Activated CD8-positive, alpha-beta memory T cell treated with anti-CD3 and anti-CD28 coated beads for 36 hours (primary cell): ENCODE measurements at regions not wholly inside any gene's neighbourhood (a gene's known extent, or its start where the extent isn't known, plus 50 kb on each side); places are given as distances from the start of the nearest gene placed in this dataset.

ENCODE experiments used
- CTCF ChIA-PET: fragments of 350-600 bp; sonication (Branson Sonifier 250); formaldehyde crosslinking; loops from one replicate; lab custom pipeline; 2021; ENCODE audit warnings: antibody characterized with exemption; lab: Charles Lee
- POLR2A ChIA-PET: fragments of 350-600 bp; sonication (Branson Sonifier 250); formaldehyde crosslinking; loops from one replicate; lab custom pipeline; 2021; ENCODE audit warnings: antibody characterized with exemption; lab: Charles Lee

DNA sequence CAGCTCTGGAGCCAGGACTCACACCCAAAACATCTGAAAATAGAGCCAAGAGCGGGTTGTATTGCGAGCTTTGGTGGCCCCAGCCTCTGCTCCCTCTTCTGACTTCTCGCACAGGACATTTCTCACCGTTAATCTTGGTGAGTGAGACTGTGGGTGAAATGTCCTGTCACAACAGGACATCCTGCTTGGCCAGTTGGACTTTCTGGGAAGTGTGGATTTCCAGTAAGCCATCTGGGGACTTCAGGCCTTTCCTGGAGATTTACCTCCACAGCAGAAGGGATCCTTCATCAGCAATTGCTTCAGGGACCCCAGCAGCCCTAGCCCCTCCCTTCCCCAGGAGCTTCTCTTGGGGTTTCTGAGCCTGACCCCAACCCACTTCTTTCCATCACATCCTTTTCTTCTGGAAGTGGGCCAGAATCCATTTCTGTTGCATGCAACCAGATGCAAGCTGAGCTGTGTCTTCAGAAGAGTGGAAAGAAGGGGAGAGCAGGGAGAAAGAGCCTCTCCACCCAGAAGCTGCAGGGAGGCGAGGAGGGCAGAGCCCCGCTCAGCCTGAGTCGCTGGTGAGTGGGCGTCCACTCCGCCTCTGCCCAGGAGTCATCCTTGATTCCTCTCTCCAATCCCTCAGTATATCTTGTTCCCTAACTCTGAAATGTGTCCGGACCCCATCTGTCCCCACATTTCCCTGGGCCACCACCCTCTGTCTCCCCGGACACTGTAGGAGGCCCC lies 50.3 kb upstream of the GADD45G start:
- ChIA-PET CTCF (no interaction called here), POLR2A (no interaction called here)

DNA sequence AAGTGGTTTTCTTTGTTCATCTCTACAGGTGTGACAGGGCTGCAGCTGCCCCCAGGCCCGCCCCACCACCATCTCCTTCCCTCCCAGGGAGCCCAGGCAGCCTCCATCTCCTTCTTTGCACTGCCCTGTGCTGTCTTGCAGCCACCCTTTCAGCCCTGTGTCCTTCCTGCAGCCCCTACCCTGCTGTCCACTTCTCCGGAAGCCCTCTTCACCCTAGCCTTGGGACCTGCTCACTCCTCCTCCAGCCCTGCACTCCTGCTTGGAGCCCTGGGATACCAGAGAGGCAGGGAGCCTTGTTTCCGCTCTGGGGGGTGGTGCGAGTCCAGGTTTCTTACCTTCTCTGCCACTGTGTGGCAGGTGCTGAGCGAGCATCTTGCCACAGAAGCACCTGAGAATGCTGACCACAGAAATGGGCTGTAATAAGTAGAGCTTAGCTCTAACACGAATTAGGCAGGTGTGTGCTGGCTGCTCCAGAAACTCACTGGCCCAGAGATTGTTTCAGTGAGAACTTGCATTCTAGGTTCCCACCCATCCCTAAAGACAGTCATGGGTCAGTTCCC lies 51.3 kb upstream of the GADD45G start:
- POLR2A ChIA-PET: no interaction called here
- CTCF ChIA-PET: no interaction called here

DNA sequence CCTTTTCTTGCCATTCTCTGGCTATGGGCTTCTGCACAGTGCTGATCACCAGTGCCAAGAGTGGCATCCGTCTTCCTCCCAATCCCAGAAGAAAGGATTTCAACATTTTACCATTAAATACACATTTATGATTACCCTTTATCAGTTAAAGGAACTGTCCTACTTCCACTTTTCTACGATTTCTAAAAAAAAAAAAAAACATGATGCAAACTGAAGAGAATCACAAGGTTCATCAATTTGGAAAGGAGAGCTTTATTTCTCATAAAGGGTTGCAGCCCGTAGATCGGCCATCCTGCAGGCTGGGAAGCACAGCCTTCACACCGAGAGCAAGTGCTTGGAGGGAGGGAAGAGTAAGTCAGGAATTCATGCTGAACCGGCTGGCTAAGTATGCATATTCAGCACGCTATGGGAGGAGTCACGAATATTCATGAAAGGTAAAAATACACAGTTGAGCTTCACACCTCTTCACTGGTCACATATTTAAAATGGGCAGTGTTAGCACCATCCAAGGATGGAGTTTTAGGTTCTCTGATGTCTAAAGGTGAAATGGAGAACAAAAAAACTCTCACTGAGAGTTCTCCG lies 52.5 kb upstream of the SEMA4D start:
- CTCF ChIA-PET: interaction anchor here (0.7 to 4.1 kb wide), 9 partner anchors 11 to 592 kb away, joined by 3 to 28 read pairs (median 6); no protein-coding TSS in a partner anchor
- POLR2A ChIA-PET: interaction anchor here (0.7 kb wide), 2 partner anchors 124 to 1966 kb away, joined by 3 to 4 read pairs; no protein-coding TSS in a partner anchor

DNA sequence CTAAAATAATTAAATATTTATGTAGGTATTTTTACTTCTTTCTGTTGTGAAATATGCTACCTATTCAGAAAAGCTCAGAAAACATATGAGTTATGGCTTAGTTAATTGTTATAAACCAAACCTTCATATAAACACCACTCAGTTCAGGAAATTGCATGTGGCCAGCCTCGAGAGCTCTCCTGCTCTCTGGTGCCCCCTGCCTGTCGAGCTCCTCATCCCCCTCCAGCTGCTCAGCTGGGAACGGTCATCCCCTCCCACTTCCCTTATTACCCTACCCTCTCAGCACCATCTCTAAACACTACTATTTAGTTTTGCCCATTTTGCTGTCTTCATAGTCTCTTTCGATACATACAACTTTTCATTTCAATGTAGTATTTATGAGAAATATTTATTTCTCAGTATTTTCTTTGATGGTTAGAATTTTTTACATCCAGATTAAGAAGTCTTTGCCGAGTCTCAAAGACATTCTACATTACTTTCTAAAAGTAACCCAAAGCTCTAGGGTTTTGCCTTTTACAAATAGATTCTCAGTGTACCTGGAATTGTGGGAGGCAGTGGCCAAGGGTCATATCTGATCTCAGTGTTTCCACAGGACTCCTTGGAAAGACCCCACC lies 51.2 kb upstream of the SEMA4D start:
- POLR2A ChIA-PET: interaction anchor here (0.6 to 1.3 kb wide), 3 partner anchors 20 to 70 kb away, joined by 3 to 9 read pairs (median 3); no protein-coding TSS in a partner anchor

DNA sequence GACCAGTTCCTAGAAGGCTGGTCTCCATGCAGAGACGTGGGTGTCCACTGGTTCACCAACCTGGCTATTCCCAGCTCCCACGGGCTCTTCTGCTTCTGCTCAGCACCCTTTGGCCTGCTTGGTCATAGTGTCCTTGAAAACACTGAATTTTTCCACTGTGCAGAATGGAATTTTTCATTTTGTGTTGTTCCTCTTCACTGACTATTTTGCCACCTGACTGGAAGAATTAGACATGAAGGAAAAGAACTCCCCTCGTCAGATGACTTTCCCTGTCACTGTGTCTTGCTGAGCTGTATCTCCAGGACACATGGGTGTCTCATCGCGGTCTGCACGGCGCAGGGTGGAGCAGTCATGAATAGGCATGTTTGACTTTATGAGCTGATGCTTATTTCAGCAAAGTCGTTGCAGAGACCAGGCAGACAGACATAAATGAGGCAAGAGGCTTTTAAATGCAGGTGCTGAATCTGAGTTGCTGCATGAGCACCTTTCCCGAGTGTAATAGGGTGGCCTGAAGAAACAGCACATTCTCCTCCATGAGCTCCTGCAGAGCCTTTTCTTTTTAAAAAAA lies 50.2 kb upstream of the SEMA4D start:
- ChIA-PET POLR2A (interaction anchor here (1.3 kb wide), 2 partner anchors 52 to 69 kb away, joined by 3 to 9 read pairs; no protein-coding TSS in a partner anchor), CTCF (interaction anchor here (0.6 to 4.1 kb wide), 28 partner anchors 9 to 201 kb away, joined by 3 to 28 read pairs (median 6); no protein-coding TSS in a partner anchor)

More for the DNA sequence above, 51.2 kb upstream of the SEMA4D start:
- CTCF ChIA-PET: interaction anchor here (0.8 to 4.1 kb wide), 28 partner anchors 10 to 198 kb away, joined by 3 to 28 read pairs (median 6); no protein-coding TSS in a partner anchor
